Gastrocnemius medialis (tissue), 4 donors: ENCODE measurements at regions not wholly inside any gene's neighbourhood (a gene's known extent, or its start where the extent isn't known, plus 50 kb on each side); places are given as distances from the start of the nearest gene placed in this dataset.

Experiments used
- POLR2A ChIP-seq, 2 donors: fragments of 450-650 bp; IDR thresholded peaks; one replicate each; pipeline ENCODE4 v1.6.1; 2017; ENCODE audit warnings: antibody characterized with exemption in 2 of 2, mild to moderate bottlenecking in 2 of 2, moderate library complexity in 2 of 2
- TF ChIP-seq, protein P1 (sequence below), 5 experiments: fragments of 450-650 bp in 3 of 5; fragments of 200-600 bp in 2 of 5; sonication (generic) in 2 of 5; IDR thresholded peaks in 4 of 5; conservative IDR thresholded peaks in 1 of 5; 1 replicate in 4 of 5; 2 replicates in 1 of 5; pipeline ENCODE4 v1.5.1; 2016 to 2019; ENCODE audit warnings: antibody characterized with exemption in 5 of 5, mild to moderate bottlenecking in 3 of 5, moderate library complexity in 3 of 5

GRCh38 chr13:39257642-39258041 is 219.4 kb downstream of the NHLRC3 start:
- TF ChIP-seq POLR2A (IDR thresholded peaks at IDR 0.05), result no peak
- TF ChIP-seq, protein P1, sequence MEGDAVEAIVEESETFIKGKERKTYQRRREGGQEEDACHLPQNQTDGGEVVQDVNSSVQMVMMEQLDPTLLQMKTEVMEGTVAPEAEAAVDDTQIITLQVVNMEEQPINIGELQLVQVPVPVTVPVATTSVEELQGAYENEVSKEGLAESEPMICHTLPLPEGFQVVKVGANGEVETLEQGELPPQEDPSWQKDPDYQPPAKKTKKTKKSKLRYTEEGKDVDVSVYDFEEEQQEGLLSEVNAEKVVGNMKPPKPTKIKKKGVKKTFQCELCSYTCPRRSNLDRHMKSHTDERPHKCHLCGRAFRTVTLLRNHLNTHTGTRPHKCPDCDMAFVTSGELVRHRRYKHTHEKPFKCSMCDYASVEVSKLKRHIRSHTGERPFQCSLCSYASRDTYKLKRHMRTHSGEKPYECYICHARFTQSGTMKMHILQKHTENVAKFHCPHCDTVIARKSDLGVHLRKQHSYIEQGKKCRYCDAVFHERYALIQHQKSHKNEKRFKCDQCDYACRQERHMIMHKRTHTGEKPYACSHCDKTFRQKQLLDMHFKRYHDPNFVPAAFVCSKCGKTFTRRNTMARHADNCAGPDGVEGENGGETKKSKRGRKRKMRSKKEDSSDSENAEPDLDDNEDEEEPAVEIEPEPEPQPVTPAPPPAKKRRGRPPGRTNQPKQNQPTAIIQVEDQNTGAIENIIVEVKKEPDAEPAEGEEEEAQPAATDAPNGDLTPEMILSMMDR (IDR thresholded peaks at IDR 0.05 in 4 of 5, conservative IDR thresholded peaks at IDR 0.05 in 1 of 5), result no peak
